HG02943 (cell line): ENCODE measurements at regions not wholly inside any gene's neighbourhood (a gene's known extent, or its start where the extent isn't known, plus 50 kb on each side); places are given as distances from the start of the nearest gene placed in this dataset.
"Not testable (repeated sequence)": the region's sequence is repeated elsewhere in the genome, so short reads cannot be mapped to it uniquely, and the experiment has no call there.

Experiments
- ATAC-seq: cut with Tn5 transposase; IDR thresholded peaks from one replicate; pipeline ENCODE4 v1.9.1; 2021; ENCODE audit warnings: mild to moderate bottlenecking, low read depth, moderate library complexity; ENCODE audit not compliant: unreplicated experiment

GRCh38 chr11:37969336-37969735 lies 1371.3 kb upstream of the RAG2 start:
- not testable (repeated sequence) for ATAC-seq

DNA sequence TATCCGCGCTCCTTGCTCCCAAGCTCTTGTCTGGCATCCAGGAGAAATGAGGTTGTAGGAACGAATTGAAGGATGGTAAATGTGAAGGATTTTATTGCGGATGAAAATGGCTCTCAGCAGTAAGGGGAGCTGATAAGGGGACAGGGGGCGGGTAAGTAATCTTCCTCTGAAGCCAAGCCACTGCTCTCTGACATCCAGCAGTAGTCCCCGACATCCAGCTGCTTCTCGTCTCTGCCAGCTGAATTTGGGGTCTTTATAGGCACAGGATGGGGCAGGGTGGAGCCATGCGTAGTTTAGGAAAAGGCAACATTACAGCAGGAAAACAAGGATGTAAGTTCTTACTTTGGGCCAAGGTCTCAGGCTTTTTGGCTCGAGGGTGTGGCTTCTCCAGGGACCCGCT lies 1370.1 kb upstream of the RAG2 start:
- ATAC-seq: no peak

DNA sequence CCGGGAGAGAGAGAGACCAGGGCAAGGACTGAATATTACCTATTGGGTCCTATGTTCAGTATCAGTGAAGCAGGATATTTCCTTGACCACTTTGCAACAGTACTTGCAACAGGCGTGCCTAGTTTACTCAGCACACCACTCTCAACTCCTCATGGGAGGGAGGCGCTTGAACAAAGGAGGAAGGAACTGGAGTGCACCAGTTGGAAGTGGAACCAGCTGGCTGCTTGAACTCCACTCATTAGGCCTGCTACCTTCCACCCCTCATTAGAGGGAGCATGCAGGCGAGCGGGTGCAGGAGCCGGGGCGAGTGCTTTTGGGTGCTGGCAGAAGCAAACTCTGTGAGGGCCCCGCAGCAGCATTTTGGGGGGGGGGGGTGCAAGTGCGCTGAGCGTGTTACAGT lies 1369.6 kb upstream of the RAG2 start:
- no peak for ATAC-seq

- ATAC-seq: no peak
These were observed 1365.4 kb upstream of the RAG2 start for GRCh38 chr11:37963440-37963839.

- ATAC-seq: no peak
These were observed 1359.7 kb upstream of the RAG2 start for GRCh38 chr11:37957717-37958116.

DNA sequence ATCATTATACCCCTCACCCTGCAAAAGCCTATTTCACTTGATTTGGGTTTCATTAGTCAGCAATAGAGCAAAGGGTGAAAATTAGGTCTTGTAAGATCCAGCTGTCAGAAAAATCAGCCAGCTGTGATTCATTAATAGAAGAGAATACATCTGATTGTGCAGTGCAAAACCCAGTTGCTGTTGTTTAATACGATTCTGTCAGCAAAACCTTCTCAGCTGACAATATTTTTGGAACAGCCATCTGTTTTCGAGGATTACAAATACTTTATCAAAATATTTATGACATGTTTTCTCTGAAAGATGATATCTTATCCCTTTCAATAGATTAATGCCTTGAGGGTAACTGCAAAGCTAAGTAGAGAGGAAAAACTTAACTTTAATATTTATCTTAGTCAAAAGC lies 1354.0 kb upstream of the RAG2 start:
- ATAC-seq: no peak

- ATAC-seq: no peak
These were observed 1350.2 kb upstream of the RAG2 start for GRCh38 chr11:37948258-37948657.

GRCh38 chr11:37947821-37948220 lies 1349.8 kb upstream of the RAG2 start:
- ATAC-seq: no peak

GRCh38 chr11:37946155-37946766 lies 1348.2 kb upstream of the RAG2 start:
- ATAC-seq: no peak

GRCh38 chr11:37942081-37942480 lies 1344.0 kb upstream of the RAG2 start:
- no peak for ATAC-seq

- no peak for ATAC-seq
These were observed 1331.1 kb upstream of the RAG2 start for GRCh38 chr11:37929100-37929653.

GRCh38 chr11:37926772-37927171 lies 1328.7 kb upstream of the RAG2 start:
- ATAC-seq: no peak

DNA sequence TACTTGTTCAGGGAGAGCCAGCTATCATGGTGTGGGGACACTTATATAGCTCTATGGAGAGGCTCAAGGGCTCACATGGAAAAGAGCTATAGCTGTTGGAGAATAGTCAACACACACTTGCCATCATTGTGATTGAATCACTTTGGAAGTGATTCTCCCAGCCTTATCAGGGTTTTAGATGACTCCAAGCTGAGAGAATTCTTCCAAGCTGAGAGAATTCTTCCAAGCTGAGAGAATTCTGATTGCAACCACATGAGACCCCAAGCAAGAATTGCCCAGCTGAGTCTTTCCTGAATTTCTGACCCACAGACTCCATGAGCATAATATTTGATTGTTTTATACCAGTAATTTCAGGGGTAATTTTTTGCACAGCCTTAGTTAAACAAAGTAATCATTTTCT lies 1318.3 kb upstream of the RAG2 start:
- no peak for ATAC-seq

- ATAC-seq: no peak
These were observed 1316.8 kb upstream of the RAG2 start for GRCh38 chr11:37914859-37915258.

DNA sequence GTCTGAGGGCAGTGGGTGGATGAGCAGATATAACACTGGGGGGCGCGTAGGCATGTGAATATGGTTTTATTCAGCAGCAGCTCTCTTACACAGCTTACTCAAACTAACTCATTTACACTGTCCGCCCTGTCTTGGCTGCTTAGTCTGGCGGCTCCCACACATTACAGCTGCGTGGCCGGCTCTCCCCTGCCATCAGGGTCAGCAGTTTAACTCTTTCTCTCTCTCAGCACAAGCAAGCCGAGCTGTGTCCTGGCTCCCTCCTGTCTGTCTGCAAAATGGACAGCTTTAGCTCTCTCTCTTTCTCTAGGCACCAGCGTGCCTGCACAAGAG lies 1310.1 kb upstream of the RAG2 start:
- no peak for ATAC-seq

DNA sequence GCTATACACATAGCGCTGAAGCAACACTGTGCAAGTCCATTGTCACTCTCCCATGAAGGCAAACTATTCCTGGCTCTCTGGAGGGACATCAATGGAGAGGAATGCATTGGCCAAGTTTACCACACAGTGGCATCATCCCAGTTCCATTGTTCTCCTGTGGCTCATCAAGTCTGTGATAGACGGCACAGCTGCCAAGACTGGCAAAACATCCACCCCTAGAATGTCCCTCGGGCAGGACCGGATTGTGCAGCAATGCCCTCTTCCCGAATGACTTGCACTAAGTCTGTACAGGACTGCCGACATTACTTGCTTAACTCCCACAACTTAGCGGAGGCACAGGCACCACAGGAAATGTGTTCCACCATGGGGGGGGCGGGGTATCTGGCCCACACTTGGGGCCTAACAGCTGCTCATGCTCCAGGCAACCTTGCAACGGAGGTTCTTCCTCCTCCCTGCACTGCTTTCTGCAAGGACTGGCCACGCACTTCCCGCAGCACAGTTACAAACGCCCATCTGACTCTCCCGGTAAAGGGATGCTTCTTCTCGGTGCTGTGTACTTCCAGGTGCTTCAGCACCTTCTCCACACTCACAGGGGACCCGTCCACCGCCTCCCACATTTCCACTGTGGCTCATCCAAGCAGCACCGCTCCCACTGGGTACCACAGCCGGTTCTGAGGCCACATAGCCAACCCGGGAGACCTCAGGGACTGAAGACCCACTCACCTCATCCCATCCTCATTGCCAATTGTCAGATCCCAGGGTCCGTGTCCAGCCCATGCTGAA lies 1309.6 kb upstream of the RAG2 start:
- no peak for ATAC-seq

- ATAC-seq: no peak
These were observed 1307.8 kb upstream of the RAG2 start for GRCh38 chr11:37905707-37906417.

DNA sequence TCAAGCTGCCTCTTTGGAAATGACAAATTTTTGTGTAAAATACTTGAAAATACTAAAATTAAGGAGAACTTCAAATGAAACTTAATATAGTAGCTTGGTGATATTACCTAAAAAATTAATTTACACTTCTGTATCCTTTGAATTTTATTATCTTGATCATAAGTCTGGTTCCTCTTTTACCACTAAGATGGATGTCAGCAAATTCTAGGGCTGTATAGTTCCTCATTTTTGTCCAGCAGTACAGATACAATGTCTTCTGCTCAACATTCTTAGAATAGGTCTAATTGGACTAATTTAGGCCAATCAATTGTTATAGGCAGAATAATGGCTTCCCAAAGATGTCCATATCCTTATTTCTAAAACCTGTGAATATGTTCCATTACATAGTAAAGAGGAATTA lies 1298.0 kb upstream of the RAG2 start:
- ATAC-seq: no peak

DNA sequence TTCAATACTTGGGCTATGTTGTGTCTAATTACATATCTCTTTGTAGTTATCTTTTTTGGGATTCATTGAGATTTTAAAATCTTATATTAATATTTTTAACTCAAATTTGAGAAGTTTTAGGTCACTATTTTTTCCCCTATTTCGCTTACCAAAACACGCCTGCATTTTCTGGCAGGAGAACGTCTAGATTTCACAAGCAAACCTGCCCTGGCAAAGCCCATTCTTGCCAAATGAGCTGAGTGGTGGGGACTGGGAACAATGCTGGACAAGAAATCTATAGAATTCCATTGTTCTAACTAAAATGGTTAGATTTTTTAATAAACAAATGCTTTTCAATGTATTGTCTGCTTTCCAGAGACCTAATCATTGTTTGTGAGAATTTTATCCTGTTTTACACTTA lies 1283.7 kb upstream of the RAG2 start:
- ATAC-seq: no peak

GRCh38 chr11:37861671-37862070 lies 1263.6 kb upstream of the RAG2 start:
- ATAC-seq: no peak

DNA sequence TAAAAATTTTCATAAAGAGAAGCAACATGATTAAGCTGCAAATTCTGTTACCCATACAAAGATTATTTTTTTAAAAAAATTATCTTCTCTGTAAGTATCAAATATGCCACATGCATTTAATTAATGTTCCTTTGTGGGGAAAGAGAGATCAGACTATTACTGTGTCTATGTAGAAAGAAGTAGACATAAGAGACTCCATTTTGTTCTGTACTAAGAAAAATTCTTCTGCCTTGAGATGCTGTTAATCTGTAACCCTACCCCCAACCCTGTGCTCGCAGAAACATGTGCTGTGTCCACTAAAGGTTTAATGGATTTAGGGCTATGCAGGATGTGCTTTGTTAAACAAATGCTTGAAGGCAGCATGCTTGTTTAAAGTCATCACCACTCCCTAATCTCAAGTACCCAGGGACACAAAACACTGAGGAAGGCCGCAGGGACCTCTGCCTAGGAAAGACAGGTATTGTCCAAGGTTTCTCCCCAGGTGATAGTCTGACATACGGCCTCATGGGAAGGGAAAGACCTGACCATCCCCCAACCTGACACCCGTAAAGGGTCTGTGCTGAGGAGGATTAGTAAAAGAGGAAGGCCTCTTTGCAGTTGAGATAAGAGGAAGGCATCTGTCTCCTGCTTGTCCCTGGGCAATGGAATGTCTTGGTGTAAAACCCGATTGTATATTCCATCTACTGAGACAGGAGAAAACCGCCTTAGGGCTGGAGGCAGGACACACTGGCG lies 1260.9 kb upstream of the RAG2 start:
- ATAC-seq: not testable (repeated sequence)
